ELR (cell line): ENCODE measurements at regions not wholly inside any gene's neighbourhood (a gene's known extent, or its start where the extent isn't known, plus 50 kb on each side); places are given as distances from the start of the nearest gene placed in this dataset.
"Not testable (repeated sequence)": the region's sequence is repeated elsewhere in the genome, so short reads cannot be mapped to it uniquely, and the experiment has no call there.

Experiments
- DNase-seq: peaks from one replicate; pipeline ENCODE4 v3.0.0-alpha.2; 2015; ENCODE audit warnings: low read depth

DNA sequence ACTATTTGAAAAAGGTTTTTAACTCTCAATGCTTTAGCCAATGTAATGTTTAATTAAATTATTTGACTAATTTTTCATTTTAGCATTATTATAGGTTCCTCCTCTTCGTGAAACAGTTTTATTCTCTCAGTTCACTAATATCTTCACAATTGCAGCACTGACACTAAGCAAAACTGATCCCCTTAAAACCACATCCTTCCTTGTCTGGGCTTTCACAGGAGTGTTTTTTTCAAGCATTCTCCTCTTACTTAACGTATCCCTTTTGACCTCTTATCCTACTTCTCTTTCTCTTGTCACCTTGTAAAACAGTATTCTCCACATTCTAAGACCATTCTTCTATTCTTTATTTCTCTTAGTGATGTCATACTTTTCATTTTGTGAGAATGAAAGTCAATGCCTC is 112.8 kb downstream of the DSC3 start:
- DNase-seq = no peak

DNA sequence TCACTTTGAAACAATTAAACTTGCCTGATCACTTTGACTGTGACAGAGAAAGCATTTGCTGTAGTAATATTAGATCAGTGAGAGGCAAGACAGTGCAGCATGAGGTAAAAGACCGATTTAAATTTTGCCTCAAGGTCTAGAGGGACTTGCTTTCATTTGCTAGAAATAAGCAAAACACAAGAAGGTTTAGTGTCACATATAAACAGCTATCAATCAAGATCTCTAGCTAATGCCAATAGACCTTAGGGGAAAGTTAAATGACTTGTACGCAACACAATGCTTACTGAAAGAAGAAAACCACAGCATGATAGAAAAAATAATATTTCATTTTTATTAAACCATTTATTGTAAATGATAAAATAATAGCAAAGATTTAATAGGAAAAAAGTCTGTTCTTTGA is 113.5 kb downstream of the DSC3 start:
- no peak for DNase-seq

DNA sequence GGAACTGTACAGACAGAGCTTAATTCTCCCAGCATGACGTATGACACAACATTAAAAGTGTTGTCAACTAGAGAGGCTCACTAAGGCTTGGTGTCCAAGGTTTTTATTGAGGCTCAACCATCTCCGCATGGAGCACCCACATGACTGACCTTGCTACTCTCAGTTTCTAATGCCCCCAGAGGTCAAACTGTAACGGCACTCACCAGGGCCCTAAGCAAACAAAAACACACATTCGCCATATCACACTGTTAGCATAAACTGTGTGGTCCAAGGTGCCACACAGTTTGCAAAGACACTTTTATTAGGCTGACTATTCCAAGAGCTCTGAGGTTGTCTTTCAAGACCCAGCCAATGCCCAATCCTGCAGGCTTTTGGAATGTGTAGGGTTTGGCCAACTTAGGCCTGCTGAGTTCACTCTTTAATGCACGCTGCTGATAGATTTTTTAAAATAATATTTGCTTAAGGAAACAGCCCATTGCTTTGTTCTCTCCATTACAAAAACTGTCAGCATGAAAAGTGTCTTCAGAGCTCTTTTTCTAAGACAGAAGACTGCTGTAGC is 114.9 kb downstream of the DSC3 start:
- no peak for DNase-seq

DNA sequence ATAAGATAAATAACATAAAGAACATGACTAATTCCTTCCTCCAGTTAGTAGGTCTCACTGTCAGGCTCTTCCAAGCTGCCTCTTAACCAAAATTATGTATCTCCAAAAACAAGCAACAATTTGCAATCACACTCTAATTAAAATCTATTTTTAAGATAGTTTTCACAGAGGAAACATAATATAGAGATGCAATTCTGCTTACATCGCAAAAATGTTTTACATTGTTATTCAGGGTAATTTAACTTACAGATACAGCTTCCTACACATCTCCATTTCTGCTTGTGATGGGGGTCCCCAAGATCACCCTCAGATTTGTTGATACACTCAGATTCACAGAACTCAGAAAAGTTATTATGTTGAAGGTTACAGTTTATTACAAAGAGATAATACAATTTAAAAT is 115.5 kb downstream of the DSC3 start:
- DNase-seq = no peak

DNA sequence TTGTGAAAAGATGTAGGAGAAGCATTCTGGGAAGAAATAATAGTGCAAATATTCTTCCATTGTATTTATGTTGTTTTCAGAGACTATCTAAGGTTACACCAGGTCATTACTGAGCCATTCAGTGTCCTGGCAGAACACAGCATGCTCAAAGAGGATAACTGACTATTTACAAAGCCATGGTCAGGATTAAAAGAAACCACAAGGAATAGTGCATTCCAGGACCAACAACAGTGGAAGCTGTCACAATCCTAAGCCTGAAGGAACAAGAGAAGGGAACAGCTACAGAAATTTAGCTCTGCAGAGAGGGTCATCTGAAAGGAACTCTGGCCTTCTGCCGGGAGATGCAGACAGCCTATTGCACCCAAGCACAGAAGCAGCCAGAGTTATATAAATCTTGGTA is 116.7 kb downstream of the DSC3 start:
- no peak for DNase-seq

DNA sequence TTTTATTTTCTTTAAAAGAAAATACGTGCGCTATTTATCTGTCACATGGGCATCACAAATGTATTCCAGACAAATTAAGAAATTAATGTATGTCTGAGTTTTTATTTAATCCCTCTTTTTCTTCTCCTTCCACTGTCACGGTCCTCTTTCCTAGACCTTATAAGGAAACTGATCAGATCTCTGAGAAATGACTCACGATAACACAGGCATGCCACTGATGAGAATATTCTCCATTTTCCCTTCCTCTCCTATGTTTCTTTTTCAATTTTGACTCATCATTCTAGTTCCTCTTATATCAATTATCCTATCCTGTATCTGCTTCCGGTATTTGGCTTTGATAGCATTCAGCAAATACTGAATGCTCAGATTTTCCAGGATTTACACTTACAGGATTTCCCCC is 121.8 kb downstream of the DSC3 start:
- DNase-seq = peak; percentile 67

DNA sequence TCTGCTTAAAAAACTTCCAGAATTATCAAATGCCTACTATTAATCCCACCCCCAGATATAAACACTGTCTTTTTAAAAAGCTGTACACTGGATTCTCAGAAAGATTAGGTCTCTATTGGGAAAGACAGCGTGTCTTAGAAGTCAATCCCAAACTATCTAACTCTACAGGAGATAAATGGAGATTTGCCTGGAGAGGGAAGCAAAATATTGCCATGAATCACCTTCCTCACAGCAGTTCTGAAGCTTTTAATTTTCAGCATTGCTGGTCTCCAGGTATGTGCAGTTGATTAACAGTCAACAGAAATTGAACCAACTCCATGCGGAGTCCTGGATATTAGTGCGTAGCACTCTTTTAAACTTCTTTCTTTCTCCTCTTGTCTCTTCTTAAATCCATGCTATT is 122.2 kb downstream of the DSC3 start:
- peak; percentile 8 for DNase-seq

DNA sequence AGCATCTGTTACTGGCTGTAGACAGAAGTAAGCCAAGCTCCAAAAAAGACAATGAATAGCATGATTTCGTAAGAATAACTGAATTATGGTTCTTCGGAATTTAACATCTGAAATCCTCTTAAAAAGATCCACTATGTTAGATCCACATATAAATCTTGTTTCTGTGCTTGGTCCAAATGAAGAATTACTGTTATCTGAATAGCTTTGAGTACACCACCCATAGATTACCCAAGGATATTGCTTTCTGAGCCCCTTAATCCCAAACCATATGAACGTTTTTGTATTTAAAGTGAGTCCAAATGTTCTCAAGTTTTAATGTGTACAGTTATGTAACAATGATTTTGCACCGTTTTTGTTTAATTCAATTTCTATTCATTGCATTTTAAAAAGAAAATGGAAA is 124.9 kb downstream of the DSC3 start:
- no peak for DNase-seq

DNA sequence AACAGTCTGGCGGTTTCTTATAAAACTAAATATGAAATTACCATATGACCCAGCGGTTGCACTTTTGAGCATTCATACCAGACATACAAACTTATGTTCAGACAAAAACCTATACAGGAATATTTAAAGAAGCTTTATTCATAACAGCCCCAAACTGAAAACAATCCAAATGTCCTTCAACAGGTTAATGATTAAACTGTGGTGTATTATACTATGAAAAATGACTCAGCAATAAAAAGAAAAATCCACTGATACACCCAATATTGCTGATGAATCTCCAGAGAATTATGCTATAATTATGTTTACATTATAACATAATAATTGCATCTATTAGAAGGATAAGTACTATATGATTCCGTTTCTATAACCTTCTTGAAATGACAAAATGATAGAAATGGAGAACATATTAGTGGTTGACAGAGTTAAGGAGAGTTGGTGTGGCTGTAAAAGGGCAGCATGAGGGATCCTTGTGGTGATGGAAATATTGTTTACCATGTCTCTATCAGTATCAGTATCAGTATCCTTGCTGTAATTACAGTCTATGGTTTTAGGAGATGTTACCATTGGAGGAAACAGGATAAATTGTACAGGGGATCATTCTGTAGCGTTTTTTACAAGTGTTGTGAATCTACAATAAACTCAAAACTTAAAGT is 127.1 kb downstream of the DSC3 start:
- no peak for DNase-seq

DNA sequence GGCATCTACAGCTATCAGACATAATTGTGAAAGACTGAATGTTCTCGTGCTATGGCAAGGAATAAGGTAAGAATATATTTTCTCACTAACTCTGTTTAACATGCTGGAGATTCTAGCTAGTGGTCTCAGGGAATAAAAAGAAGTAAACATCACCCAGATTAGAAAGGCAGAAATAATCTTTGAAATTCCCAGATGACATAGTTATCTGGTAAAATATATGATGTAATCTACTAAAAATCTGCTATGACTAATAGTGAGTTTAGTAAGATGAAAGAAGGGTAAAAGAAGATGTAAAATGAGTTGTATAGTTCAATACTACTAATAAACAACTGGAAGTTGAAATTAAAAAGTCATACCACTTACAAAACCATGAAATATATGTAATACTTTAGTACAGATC is 134.2 kb downstream of the DSC3 start:
- DNase-seq = peak; percentile 74

DNA sequence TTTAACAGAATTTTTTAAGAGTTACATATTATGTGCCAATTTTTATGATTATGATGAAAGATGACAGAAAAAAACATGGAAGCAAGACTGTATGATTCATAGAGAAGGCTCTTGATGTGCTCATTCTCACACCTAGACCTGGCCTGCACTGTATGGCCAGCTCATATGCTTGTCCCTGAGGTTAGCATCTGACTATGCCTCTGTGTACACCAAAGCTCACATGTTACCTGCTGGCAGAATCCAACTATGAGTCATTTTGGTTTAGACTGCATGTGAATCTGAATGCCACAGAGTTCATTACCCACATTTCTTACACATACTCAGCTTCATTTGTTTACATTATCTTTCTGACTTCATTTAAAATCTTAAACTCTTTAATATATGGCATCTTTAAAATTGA is 139.0 kb downstream of the DSC3 start:
- peak; percentile 96 for DNase-seq

DNA sequence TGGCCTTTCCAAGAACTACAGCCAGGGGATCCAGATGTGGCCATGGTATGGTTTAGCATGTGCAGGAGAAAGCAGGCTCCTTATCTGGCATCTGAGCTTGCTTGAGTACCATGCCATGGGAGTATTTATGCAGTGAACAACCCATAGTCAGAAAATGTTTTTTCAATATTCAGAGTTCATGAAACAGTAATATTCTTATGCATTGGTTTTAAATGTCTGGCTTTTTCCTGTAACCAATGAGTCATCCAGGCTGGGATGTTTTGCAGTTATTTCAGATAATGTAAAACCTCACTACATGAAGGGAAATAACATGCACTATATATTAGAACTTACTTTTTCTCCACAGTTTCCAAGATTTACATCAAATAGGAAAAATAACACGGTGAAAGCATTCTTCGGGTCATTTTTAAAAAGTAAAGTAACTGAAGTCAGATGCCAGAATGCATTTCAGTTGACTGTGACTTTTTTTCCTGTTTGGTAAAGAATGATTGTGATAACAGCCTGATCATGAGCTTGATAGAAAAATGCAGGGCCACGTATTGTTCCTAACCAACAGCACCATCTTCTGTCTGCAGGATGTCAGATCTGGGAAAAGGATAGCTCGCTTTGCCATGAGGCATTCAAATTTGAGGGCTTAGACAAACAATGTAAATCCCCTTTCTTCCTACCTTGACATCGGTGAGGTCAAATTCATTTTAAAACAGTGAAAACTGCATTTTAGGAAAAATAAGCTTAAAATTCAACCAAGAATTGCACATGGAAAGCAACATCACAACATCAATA is 152.8 kb downstream of the DSC3 start:
- DNase-seq = peak; percentile 69

DNA sequence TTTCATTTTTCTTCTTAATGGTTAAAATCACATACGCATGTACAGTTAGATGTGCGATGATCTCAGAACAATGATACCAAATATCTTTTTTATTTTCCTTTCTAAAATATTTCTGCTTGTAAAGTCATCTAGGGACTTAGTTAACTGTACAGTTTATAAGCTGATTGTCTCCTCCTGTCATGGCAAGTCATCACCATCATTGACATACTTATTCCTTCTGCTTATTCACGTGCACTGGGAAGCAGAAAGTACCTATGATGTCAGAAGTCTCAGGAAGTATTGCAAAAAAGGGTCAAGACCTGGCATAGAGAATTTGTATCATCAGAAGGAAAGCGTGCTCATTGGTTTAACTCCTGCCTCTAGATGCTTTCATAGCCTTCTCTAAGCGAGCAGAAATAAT is 154.2 kb downstream of the DSC3 start:
- no peak for DNase-seq

DNA sequence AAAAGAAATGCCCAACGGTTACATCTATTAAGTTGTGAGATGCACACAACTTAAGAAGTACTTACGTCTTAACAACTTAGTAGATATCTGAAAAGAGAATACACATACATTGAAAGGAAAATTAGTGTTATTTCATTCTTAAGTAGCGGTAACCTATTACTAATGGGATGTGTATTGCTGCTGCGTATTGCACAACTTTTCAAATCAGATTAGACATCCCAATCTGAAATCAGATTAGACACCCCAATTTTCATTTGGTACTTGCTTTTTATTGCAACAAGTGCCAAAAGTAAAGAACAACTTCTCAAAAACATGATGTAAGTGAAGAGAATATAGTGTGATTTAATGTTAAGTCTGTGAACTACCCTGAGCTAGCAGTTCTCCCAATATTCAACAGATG is 155.5 kb downstream of the DSC3 start:
- no peak for DNase-seq

DNA sequence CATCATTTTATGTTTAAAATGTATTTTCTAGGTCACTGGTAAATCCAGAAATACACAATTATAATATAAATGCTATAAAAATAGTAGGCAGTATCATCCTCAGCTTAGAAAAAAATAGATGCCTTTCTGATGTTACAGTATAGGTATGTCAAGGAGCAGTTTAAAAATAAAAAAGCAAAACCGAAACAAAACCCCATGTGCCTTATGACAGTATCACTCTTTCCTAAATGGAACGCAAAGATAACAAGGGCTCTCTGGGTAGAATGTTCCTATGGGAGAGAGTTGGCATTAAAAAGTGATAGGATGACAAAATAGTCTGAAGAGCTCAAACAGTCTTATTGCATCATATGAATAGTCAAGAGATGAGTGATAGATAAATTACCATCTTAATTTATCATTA is 172.1 kb downstream of the DSC3 start:
- DNase-seq = no peak

DNA sequence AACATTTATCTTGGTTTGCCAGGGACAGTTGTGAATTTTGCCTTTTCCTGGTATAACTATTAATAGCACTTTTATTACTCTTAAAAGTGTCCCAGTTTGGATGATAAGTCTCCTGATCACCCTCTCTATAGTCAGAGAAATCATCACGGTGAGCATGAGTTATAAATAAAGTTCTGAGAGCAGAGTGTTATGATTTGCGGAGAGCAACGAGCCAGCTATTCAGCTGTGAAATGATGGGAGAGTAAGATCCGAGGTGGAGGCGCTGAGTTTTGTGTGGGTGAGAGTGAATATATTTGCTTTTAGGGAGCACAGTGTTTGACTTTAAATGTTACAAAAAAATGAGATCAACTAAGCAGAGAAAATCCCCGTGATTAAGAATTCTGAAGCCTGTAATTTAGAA is 179.6 kb downstream of the DSC3 start:
- DNase-seq = no peak

DNA sequence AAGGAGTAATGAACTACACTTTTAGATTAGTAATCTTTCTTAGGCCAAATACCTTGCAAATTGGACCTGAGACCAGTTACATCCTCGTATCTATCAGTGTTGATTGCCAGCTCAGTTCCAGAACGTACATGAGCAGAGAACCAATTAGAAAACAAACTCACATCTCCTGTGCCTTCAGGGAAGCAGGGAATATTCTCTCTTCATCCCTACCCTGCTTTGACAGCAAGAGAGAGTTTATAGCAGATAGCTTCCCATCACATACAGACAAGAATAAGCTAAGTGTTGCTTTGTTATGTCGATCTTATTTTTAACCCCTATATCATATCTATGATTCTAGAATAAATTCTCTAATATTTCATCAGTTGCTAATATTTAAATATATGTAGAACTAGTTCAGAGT is 181.8 kb downstream of the DSC3 start:
- no peak for DNase-seq

DNA sequence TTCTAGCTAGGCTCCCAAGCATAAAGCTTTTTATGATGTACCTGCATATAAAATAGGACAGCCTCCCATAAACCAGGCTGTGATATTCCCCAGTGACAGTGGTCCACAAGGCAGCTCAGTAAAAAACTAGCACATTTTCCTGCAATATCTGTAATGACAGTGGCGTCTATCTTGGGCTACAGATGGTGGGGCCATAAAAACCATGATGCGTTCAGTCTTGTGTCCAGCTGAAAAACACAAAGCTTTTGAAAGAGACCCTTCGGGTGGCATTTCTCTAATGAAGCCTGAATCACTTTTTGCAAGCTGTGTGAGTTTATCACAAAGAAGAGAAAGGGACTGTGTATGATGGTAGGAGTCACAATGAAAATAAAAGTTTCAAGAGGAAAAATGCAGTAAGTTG is 183.5 kb downstream of the DSC3 start:
- no peak for DNase-seq

DNA sequence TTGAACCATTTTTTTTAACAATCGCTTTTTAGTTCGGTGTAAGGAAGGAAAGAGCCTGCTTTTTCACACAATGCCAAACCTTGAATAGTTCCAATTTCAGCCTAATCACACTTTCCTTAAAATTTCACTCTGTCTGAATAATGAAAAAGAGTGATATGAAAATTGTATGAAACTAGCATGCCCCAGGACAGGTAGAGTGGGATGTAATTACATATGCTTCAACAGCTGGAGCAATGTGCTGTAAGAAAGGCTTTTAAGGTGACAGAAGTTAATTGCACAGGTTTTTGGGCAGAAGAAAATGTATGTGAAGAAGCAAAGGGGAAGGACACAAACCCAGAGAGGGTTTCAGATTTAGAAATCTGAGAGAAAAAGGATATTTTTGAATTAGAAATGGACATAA is 184.0 kb downstream of the DSC3 start:
- DNase-seq = no peak

DNA sequence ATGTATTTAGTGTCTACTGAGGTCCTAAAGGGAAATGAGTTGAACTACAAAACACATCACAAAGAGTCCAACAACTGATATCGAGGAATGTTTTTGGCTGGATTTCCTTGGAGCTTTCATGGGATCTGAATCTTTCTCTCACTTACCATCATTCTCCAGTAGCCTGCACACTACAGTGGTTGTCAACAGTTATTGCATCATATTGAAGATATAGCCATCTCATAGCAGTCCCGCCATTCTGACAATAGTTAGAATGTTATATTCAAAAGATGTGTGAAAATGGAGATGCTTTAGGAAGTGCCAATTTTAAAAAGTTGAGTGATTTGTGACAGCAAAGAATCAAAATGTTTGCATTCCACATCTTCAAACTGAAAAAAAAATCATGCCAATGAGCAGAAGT is 186.8 kb downstream of the DSC3 start:
- DNase-seq = no peak

DNA sequence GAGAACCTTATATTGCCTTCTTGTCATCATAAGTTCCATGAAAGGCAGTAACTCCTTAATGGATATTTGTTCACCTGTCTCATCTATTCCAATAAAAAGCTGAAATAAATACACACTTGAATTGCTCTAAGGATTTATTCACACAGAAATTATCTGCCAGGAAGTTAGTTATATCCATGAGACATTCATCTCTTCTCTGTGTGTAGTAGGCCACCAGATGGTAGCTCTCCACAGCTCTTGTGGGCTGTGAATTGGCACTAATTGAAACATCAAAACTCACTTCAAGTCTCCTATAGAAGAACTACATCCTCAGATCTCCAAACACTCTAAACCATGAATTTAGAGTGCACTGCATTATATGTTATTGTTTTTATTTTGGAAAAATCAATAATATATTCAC is 189.6 kb downstream of the DSC3 start:
- no peak for DNase-seq

DNA sequence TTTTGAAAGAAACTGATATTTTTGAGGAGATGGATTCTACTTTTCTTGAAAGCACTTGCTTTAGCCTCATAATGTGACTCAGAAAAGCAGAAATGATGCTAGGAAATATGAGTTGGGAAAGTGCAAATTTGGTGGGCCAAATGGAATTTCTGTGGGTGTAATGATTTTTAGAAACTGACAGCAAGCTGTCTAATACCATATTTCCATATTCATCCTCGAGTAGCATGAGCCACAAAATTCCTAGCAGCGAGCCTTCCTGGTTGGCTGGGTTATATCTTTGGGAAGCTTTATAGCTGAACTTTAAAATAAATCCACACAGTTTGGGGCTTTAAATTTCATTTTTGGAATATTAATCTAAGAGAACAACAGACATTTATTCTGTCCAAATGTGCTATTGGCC is 190.0 kb downstream of the DSC3 start:
- no peak for DNase-seq

DNA sequence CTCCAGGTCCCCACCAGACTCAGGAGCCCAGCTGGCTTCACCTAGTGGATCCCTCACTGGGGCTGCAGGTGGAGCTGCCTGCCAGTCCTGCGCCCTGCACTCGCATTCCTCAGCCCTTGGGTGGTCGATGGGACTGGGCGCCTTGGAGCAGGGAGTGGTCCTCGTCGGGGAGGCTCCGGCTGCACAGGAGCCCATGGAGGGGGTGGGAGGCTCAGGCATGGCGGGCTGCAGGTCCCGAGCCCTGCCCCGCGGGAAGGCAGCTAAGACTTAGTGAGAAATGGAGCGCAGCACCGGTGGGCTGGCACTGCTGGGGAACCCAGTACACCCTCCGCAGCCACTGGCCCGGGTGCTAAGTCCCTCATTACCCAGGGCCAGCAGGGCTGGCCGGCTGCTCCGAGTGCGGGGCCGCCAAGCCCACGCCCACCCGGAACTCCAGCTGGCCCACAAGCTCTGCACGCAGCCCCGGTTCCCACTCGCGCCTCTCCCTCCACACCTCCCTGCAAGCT is 203.4 kb downstream of the DSC3 start:
- DNase-seq = not testable (repeated sequence)

DNA sequence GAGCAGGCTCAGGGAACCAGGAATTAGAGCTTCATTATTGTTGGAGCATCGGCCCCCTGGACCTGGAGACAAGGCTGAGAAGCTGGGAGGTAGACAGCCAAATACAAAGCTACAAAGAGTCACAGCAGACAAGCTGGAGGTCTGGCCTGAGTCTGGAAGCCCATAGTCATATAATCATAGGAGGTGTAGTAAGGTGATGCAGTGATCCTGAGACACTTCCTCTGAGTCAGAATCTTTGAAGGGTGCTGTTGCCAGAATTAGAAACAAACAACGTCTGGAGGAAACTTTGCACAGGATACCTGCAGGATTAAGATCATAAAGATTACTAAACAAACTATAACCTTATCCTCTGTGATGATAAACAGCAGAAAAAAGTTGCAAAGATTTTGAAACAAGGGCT is 213.8 kb downstream of the DSC3 start:
- peak; percentile 45 for DNase-seq
